NCI-H82 (cell line): ENCODE measurements at regions not wholly inside any gene's neighbourhood (a gene's known extent, or its start where the extent isn't known, plus 50 kb on each side); places are given as distances from the start of the nearest gene placed in this dataset.
"Not testable (repeated sequence)": the region's sequence is repeated elsewhere in the genome, so short reads cannot be mapped to it uniquely, and the experiment has no call there.

Source experiments
- DNase-seq: peaks from one replicate; lab custom pipeline; 2025; lab: John Stamatoyannopoulos, UW

DNA sequence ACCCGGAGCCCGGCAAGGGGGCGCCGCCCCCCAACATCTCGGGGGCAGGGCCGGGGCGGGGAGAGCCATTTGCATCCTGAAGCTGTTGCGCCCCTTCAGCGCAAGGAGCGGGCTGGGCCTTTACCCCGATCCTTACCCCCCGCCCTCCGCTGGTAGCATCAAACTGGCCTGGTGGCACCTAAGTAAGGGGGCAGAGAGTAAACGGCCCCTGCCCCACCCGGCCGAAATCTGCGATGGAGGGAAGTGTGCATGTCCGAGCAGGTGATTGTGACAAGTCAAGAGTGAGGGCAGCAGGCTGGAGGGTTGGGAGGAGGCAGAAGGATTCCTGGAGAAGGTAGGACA lies 101.2 kb downstream of the ESM1 start:
- DNase-seq: no peak

DNA sequence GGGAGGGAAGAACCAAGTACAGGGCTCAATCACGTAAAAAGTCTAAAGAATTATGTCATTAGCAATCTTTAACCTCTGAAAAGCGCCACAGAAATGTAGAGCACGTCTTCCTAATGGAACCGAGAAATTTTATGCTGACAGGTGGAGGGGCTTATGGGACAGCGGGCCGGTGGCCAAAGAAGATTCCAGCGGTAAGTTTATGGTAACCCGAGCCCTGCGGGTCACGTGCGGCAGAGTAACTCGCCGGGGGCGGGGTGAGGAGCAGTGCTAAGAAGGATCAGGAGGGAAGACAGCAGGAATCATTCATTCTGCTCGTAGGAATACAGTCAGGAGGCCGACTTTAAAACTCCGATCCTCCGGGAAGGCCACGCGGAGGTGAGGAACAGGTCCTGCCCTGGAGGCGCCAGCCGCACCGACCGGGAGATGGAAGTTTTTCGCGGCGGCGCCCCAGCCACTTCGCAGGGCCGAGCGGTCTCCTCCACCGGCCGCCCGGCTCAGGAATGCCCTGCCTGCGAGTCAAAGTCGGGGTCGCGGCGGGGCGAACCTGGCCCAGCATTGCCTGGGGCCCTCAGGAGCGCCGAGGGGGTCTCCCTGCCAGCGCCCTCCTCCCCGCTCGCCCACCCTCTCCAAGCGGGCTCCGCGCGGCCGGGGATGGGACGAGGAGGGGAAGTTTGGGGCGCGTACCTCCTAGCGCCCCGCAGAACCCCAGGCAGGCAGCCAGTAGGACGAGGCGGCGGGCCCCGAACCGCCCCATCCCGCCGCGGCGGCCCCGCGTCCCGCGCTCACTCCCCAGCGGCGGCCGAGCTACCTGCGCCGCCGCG lies 101.8 kb downstream of the ESM1 start:
- DNase-seq: peak; percentile 76

- no peak for DNase-seq
These were observed 102.6 kb downstream of the ESM1 start for GRCh38 chr5:54882841-54883240.

DNA sequence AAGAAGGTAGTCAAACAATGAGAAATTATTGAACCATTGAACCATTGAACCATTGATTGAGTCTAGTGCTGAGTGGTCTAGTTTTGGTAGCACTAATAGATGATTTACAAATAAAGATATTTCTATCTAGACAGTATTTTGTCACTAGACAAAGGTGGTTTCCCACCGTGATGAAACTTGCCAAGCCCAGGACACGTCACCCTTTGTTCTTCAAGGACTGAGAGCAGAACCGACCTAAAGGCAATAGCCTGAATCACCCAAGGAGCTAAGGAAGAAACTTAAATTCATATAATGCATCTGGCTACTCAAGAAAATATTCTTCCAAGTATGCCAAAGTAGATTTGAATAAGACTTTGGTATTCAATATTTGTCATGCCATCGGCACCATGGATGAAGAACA lies 103.3 kb downstream of the ESM1 start:
- no peak for DNase-seq

- DNase-seq: peak; percentile 8
These were observed 103.9 kb downstream of the ESM1 start for GRCh38 chr5:54881286-54882005.

GRCh38 chr5:54876976-54877375 lies 108.4 kb downstream of the ESM1 start:
- no peak for DNase-seq

GRCh38 chr5:54876556-54876955 lies 108.8 kb downstream of the ESM1 start:
- no peak for DNase-seq

- no peak for DNase-seq
These were observed 110.9 kb downstream of the ESM1 start for GRCh38 chr5:54874337-54875021.

GRCh38 chr5:54873691-54874090 lies 111.7 kb downstream of the ESM1 start:
- no peak for DNase-seq

DNA sequence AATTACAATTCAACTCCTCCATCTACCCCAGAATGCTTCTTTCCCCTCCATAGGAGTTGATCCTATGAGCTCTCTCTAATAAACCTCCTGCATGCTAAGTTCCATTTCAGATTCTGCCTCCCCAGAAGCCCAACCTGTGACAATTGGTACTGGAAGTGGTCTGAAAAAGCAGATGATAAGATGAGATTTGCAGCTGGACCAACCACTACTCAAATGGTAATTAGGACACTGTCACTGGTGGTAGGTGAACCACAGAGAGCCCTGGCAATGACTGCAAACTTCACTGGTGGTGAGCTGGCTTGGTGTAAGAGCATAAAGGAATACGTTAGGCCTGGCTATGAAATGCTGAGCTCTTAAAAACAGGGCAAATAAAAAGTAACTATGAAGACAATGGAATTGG lies 112.6 kb downstream of the ESM1 start:
- DNase-seq: no peak

GRCh38 chr5:54870271-54870670 lies 115.1 kb downstream of the ESM1 start:
- DNase-seq: no peak

DNA sequence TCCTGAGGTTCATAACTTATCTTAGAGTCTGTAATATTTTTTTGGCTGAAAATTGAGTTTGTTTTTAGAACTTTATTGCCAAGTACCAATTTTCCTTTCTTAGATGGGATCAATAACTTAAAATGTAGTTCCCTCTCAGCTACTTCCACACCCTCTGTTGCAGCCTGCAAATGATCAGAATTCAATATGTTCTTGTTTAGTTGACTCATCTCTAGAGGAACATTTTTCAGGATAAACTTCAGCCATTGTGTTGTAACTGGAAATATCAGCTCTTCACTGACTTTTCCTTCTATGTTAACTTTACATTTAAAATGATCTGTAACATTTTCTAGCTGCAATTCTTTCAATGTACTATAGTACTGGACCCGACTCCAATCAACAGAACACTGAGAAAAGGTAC lies 115.7 kb downstream of the ESM1 start:
- DNase-seq: no peak

- DNase-seq: no peak
These were observed 116.6 kb downstream of the ESM1 start for GRCh38 chr5:54868511-54869483.

DNA sequence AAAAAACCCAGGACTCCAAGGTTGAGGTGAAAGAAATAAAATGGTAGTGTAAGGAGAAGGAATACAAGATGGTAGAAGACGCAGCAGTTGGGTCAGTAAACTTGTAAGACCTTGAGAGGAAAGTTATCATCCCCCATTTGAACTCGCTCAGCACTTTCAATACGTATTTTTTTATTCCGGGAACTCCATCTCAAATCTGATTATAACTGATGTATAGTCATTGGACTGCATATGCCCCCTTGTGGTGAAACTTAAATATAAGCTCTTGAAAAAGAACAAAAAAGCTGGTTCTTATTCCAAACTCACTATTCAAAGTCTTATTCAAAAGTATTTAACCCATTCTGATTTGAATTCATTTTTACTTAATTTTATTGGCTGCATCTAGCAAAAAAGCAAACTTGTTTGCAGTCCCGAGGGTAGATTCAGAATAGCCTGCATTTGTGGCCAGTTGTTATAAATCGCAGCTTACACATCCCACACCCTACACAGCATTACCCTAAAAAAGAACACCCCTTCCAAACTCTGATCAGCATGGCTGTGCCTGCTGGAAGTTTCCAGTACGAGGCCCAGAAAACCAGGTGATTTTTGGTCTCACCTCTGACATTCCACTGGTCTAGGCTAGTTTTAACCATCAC lies 118.0 kb downstream of the ESM1 start:
- DNase-seq: peak; percentile 76

- not testable (repeated sequence) for DNase-seq
These were observed 120.4 kb downstream of the ESM1 start for GRCh38 chr5:54864911-54865515.

- DNase-seq: no peak
These were observed 123.4 kb downstream of the ESM1 start for GRCh38 chr5:54862036-54862435.

DNA sequence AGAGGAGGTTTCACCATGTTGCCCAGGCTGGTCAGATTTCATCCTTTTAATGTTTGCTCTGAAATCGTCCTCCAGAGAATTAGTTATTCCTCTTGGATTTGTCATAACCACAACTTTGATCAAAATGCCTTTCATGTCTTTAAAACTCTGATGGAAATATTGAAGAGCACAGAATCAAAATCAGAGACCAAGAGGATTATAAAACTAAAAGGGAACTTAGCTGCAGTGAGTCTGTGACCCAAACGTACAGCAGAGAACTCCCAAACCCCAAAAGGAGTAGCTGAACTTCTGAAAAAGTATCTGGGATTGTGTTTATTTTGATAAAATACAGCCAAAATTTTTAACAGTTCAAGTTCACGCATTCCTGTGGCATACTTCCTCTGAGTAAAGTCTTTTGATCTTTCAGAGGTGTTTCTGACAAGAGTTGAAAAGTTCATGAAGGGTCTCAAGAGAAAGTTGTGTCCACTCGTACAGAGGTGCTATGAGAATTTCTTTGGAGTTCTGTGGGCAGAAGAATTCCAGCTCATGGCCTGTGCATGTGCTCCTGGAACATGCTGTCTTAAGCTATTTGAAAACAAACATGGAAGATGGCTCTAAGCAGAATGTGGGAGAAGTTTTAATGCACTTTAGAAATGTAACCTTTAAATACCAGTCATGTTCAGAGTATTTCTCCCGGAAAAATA lies 124.0 kb downstream of the ESM1 start:
- DNase-seq: no peak

DNA sequence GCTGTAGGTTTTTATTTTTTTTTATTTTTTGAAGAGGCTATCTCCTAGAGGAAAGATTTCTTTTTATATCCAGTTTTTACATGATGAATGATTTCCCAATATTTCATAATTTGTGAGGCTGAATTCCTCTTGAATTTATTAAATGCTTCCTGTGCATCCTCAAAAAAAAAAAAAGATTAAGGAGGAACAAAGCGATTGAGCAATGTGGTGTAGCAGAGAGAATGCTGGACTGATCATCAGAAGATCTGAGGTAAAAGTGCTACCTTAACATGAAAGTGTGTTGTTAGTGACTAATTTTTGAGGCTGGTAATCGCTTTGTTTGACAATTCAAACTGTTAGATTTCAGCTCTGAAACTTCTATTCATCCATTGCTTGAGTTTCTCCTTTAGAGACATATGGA lies 125.1 kb downstream of the ESM1 start:
- DNase-seq: no peak

DNA sequence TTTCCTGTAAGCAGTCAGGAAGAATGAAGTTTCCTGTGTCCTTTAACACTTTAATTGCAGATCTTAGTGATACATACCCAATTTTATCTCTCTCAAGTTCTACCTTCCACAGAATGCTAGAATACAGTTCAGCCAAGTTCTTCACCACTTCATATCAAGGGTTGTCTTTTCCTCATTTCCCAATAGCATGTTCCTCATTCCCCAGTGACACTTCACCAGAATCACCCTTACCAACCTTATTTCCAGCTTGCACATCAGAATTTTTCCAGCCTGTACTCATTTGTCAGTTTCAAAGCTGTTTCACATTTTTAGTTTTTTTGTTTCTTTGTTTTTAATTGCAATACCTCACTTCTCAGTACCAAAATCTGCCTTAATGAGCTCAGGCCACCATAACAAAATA lies 126.1 kb downstream of the ESM1 start:
- no peak for DNase-seq

GRCh38 chr5:54854883-54855581 lies 130.4 kb downstream of the ESM1 start:
- no peak for DNase-seq
